ENCODE measurements at regions not wholly inside any gene's neighbourhood (a gene's known extent, or its start where the extent isn't known, plus 50 kb on each side); places are given as distances from the start of the nearest gene placed in this dataset.

GRCh38 chr2:207403950-207404349 lies 125.8 kb upstream of the CREB1 start:
- no peak for TF ChIP-seq CTCF (IDR thresholded peaks at IDR 0.05 in 8 of 11, conservative IDR thresholded peaks at IDR 0.05 in 3 of 11)
- no peak for TF ChIP-seq POLR2A (IDR thresholded peaks at IDR 0.05)
